ENCODE measurements at regions not wholly inside any gene's neighbourhood (a gene's known extent, or its start where the extent isn't known, plus 50 kb on each side); places are given as distances from the start of the nearest gene placed in this dataset.
"Not testable (repeated sequence)": the region's sequence is repeated elsewhere in the genome, so short reads cannot be mapped to it uniquely, and the experiment has no call there.

DNA sequence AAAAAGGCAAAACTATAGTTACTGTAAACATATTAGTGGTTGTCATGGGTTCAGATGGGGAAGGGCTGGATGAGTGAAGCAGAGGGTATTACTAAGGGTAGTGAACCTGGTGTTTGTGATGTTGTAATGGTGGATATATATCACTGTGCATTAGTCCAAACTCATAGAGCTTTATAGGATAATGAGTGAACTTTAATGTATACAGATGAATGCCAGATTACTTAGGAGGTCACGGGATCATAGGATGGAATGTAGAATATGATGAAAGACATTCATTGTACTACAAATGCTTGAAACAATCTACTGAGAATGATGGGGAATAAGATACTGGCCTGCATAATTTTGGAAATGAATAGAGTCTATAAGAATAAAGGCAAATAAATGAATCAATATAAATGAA lies 226.7 kb upstream of the ZNF804A start:
- no peak for DNase-seq

DNA sequence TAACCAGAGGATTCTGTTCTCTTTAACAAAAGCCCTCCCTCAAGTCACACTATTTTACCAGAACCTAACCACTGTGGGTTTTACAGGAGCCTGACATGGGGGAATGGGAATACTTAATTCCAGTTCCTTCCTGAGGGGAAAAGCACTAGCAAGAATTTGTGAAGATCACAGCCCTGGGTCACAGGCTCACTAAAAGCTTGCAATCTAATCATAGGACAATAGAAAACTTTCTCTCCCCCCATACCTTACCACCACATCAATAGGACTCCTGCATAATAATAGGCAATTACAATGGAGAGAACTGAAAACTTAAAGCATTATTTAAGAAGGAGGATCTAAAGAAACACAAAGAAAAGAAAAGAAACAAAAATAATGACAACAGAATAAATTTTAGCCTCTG lies 225.8 kb upstream of the ZNF804A start:
- no peak for DNase-seq

DNA sequence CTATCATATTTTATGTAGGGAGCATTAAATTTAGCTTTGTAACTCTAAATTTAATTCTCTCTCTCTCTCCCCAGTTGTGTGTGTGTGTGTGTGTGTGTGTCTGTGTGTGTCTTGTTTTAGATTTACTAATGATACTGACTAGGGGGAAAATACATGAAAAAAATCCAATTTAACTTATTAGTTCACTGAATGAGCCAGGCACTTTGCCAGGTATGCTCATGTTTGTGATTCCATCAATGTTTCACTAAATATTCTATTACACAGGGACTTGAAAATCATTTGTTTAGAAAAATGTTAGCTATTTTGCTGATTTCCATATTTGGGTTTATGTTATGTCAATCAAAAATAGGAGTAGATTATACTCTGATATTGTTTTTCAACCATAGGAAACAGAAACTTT lies 203.7 kb upstream of the ZNF804A start:
- no peak for DNase-seq

DNA sequence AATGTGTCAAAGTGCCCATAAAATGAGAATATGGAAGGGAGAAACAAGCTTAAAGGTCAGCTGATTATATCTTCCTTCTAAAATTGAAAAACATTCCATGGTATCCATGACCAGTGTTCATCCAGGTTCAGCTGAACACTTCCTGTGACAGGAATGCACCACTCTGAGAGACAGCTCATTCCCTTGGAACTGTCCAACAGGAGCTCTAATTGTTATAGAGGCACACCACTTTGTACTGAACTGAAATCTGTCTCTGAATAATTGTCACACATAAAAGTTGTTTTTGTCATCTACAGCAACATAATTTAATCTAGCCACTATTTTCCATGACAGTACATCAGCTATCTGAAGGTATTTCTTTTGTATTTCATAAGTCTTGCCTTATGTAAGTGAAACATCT lies 195.9 kb upstream of the ZNF804A start:
- no peak for DNase-seq

DNA sequence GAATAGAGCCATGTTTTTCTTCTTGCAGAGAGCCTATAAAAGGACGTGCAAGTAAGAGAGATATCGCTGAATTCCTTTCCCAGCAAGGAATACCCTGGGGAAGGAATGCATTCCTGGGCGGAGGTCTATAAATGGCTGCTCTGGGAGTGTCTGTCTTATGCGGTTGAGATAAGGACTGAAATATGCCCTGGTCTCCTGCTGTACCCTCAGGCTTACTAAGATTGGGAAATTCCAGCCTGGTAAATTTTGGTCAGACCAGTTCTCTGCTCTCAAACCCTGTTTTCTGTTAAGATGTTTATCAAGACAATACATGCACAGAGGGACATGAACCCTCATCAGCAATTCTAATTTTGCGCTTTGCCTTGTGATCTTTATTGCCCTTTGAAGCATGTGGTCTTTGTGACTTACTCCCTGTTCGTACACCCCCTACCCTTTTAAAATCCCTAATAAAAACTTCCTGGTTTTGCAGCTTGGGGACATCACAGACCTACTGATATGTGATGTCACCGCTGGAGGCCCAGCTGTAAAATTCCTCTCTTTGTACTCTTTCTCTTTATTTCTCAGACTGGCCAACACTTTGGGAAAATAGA lies 191.2 kb upstream of the ZNF804A start:
- peak; percentile 68 for DNase-seq

DNA sequence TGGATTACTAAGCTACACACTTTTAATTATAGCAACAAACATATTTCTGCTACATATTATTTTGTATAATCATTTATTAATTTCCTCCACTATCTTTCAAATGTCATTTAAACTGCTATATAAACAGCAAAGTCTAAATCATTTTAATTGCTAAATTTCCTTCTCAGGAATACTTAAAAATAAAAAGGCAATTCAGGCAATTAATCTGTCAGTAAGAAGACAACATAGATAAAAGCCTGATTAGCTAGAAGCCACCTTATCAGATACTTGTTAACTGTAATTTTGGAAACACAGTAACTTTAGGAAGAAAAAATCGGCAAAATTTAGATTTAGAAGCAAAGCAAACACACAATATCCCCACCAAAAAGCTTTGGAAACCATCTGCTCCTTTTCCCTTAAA lies 188.2 kb upstream of the ZNF804A start:
- DNase-seq: no peak

DNA sequence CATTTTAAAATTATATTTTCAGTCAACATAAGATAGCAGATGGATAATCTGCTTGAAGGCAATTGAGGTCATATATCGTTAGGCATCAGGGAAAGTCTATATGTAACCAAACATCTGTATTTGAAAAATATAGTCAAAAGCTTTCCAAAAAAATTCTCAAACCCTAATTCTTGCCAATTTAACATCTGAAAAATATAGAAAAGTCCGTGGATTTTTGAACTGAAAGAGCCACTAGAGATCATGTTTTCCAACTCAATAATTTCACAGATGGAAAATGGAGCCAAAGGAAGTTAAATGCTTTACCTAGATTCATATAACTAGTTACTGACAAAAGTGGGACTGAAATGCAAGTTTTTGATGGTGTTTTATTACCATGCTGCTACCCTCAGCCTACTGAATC lies 185.1 kb upstream of the ZNF804A start:
- no peak for DNase-seq

DNA sequence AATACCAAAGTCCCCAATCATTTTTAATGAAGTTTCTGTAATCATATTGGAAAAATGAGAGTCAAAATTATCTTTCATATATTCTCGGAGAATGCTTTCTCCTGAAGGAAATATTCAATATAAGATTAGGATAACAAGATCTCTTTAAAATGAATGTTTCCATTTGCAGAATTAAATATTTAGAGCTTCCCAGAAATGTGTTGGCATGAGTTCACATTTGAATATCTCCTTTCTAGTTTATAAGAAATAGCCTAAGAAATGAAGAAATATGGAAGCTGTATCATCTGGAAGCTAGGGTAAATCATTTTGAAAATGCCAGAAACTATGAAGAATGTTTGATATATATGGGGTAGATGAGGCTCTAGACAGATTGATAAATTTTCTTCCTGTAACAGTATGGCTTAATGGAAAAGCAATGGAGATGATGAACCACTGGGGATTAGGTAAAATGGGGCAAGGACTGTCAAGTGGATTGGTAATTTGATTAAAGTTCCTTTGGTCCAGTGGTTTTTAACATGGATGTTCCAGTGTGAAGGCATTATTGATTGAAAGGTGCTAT lies 184.6 kb upstream of the ZNF804A start:
- no peak for DNase-seq

DNA sequence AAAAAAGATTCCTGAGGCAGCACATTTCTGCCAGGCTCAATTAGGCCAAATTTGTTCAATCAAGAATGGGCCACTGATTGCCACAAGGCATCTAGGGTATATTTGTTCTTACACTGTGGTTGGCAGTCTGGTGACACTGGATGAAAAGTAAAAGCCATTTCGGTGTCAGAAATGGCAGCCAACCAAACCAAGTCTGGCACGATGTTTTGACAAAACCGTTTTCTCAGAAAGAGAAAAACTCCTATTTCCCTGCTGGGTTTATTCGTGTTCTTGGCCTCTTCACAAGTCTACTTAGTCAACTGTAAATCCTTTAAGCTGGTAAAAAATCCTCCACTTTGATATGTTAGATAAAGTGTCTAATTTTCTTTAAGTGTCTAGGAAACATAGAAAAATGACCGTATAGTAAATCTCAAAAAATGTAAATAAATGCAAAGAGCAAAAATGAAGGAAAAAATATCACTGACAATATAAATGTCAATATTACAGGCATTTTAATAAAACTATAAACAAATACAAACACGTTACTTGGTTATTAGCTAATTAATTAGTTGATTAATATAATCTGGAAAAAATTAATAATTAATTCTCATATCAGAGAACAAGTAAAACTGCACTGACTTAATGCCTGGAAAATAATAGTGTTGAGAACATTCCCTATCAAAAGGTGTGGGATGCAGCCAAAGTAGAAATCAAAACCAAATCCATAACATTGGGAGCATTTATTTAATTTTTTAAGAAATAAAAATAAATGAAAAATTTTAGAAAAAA lies 182.0 kb upstream of the ZNF804A start:
- no peak for DNase-seq

DNA sequence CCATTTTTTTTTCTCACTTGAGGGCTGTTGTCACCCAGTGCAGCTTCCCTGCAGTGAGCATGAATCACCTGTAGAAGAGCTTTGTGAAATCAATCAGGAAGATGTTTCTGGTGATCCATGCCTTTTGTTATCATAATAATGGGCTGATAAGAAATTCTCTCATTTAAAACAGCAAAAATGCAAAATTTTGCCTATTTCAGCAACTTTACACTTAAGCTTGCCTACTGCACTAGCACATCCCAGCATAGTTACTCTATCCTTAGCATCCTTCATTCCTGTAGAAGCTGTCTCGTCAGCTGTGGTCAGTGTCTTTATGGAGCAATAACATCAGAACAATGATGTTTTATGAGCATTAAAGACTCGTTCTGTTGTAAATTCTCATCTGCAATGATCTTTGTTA lies 178.6 kb upstream of the ZNF804A start:
- DNase-seq: no peak

DNA sequence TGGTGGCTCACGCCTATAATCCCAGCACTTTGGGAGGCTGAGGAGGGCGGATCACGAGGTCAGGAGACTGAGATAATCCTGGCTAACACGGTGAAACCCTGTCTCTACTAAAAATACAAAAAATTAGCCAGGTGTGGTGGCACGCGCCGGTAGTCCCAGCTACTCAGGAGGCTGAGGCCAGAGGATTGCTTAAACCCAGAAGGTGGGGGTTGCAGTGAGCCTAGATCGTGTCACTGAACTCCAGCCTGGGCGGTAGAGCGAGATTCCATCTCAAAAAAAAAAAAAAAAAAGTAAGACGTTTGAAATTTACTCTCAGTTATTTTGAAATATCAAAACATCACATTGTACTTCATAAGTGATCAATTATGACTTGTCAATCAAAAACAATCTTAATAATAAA lies 176.9 kb upstream of the ZNF804A start:
- not testable (repeated sequence) for DNase-seq

DNA sequence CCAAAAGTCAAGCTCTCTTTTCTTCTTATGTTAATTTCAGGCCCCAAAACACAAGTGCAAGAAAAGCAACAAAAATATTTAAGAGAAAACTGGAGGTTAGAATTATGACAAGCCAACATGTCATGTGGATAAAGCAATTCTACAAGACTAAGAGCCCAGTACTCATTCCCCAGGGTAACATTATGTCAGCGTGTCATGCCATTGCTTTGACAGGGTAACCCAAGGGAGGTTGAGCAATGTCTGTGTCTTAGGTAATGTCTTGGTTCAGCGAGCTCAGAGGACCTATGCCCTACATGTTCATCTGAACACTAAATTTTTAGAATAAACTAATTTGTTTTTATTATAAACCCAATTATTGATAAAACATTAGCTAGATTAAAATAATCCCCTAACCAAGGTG lies 173.2 kb upstream of the ZNF804A start:
- no peak for DNase-seq

DNA sequence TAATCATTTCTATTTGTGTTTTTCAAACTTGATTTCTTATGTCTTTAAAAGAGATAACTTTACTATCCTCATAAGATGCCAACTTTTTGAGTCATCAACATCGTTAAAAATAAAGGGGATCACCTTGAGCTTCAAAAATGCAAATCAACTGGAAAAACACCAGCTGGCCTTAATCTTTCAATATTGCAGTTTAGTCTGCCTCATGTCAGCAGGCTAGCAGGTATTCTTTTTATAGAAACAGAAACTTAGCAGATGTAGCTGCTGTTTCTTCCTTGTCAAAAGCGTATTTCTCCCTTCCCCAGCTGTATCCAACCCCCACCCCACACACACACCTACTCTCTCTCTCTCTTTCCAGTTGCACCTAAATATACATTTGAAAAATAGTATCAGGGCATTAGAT lies 154.1 kb upstream of the ZNF804A start:
- DNase-seq: no peak

DNA sequence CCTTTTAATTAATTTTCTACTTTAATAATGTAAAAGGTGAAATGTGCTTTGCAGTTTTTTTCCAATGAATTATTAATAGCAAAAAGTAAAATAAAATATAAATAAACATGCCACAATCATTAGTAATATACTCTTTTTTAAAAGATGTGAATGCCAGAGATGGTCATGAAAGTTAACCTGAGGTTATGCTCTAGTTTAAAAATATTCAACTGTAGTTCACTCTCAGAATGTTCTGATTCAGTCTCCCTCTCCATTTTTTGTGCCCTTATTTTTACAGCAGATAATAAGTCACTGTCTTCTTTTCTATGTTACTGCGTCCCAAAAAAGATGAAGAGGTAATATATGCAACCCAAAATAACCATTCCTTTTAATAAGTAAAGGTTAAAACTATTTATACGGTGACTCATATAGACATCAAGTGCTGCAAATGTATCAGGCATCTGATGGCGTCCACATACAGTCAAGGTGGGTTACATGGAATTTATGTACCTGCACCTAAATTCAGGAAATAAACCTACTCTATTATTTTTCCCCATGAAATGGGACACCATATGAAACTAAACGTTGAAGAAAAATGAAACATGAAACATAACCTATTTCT lies 153.6 kb upstream of the ZNF804A start:
- DNase-seq: no peak

DNA sequence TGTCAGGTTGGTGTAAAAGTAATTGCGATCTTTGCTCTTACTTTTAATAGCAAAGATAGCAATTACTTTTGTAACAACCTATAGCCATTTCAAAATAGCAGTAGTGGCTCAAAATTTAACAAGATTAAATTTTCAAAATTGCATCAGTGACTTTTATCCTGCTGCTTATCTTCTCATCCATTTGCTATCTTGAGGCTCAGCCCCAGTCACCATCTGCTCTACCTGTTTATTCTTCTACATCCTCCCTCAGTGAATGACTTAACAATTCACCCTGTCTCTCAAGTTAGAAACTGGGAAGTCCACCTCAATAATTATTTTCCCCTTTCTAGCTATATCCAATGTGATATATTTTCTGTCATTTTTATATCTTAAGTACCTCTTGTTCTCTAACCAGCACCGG lies 148.6 kb upstream of the ZNF804A start:
- DNase-seq: no peak

DNA sequence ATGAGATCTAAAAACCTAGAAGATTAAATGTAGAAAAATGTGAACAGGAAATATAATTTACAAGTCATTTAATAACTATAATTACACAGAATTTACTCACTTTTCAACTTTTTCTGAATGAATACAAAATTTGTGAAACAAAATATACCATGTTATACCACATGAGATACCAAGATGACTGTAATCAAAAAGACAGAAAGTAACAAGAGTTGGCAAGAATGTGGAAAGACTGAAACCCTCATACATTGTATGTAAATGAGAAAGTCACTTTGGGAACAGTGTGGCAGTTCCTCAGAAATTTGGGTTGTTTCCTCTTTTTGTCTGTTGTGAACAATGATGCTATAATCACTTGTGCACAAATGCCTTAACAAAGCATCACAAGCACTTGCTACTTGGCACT lies 145.4 kb upstream of the ZNF804A start:
- DNase-seq: no peak

DNA sequence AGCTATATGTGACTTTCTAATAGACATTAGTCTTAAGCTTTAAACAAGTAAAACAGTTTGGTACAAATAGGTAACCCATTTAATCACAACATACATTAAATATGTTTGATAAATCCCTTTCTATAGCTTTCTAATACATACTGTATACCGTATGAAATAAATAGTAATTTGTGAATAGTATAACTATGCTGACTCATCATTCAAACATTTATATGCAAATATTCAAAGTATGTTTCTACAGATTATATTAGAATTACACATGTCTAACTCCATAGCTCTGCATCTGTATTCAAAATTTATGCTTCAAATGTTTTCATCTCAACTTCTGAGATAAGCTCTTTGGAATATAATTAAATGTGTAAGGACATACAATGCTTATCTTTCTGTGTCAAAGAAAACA lies 142.7 kb upstream of the ZNF804A start:
- no peak for DNase-seq

DNA sequence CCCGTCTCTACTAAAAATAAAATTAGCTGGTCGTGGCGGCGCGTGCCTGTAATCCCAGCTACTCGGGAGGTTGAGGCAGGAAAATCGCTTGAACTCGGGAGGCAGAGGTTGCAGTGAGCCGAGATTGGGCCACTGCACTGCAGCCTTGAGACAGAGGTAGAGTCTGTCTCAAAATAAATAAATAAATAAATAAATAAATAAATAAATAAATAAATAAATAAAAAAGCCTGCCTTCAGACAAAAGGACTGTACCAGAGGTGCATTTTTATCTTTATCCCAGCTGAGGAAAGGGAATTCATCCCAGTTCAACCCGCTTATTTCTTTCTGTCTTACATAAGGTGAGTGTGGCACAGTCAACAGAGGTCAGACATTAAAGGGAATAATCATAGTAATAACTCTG lies 141.6 kb upstream of the ZNF804A start:
- not testable (repeated sequence) for DNase-seq

DNA sequence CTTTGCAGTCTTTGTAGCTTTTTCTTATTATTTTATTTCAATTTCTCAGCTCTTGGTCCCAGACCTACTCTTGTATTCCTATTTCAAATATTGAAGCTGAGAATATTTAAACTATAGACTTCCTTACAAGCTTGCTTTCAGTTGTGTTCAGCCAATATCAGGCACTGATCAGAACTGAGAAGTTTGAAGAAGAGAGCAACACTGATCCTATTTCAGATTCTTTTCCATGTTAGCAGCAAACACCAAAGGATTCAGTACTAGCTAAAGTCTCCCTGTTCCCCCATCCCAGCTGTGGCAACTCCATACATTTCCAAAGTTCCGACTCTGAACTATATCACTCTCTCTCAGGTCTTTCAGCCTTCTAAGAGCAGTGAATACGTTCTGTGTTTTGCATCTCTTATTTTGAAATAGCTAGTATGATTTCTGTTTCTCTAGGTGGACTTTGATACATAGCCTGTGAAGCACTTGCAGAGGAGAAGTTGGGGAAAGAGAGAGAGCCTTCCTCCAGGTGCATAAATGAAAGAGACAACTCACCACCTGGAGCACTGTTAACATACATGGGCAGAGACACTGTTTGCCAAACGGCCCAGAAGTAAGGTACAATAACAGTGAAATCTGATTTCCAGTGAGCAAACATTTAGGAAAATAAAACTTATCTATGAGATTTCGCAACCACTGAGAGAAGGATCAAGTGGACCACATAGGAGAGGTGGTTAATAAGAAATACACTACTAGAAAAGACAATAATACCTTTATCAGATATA lies 135.0 kb upstream of the ZNF804A start:
- DNase-seq: no peak

DNA sequence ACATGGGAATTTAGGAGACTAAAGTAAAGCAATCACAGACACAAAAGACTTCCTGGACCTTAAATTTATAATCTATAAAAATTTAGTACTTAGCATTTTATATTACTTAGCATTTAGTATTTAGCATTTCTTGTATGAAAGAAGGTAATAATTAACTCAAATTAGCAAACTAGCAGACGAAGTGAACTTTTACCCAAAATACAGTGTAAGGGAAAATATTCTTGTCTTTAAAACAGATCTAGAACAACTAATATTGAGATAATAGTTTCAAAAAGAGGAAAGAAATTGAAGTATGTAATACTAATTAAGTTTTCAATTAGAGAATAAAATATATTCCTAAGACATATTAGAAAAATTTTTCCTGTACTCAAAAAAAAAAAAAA lies 134.5 kb upstream of the ZNF804A start:
- DNase-seq: no peak

DNA sequence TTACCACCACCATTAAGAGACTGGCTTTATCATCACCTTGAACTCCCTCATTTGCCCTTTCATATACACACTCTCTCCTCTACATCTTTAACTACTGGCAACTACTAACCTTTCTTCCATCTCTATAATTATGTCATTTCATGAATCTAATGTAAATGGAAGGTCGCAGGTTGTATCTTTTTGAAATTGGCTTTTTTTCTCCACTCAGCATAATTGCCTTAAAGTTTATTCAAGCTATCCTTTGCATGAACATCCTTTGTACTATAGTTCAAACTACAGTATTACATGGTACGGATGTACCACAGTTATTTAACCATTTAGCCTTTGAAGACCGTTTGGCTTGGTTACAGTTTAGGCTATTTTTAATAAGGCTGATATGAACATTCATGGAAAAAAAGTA lies 129.5 kb upstream of the ZNF804A start:
- no peak for DNase-seq

DNA sequence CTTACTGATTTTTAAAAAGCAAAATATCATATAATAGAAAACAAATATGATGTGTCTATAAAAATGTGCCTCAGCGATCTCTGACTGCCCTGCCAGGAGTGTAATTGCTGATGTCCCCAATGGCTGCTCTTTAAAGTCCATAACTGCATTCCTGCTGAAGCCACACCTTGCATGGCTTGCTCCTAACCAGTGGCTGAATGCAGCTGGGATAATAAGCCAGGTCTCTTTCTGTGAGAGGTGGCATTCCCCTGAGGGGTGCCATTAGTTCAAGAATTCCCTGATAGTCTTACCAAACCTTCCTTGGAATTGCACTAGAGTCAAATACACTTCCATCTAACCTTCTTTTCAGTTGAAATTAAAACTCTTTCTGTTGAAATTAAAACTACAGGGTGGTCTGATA lies 125.8 kb upstream of the ZNF804A start:
- DNase-seq: no peak

DNA sequence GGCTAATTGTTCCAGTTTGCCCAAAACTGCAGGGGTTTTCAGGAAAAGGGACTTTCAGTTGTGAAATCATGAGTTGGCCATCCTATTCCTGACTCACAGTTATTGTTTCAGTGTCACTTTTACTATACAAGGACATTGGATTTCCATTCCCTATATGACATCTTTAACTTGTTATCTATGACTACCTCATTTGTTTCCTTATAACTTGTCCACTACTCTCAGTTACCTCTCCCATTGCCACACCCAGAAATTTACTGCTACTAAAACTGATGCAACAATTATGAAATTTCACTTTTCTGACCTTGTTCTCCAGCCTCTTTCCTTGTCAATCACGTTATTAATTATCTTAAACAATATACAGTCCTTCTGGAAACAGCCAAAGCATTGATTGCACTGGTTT lies 116.5 kb upstream of the ZNF804A start:
- no peak for DNase-seq

DNA sequence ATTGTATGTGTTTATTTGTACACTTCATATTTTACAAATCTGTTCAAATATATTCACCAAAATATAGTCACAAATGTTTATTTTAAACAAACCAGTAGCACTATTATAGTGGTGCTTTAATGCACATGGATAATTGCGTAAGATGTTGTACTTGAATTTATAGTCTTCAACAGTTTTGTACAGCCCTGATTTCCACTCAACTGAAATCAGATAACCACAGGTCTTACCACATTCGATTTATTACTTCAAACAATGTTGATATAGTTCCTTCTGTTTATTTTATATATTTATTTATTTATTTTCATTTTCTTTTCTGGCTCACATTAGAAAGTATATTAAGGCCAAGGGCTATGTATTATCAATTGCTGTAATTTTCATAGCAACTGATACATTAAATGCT lies 99.4 kb upstream of the ZNF804A start:
- DNase-seq: no peak

Data from NCI-H226 (cell line).